Central memory CD8-positive, alpha-beta T cell (primary cell): ENCODE measurements at regions not wholly inside any gene's neighbourhood (a gene's known extent, or its start where the extent isn't known, plus 50 kb on each side); places are given as distances from the start of the nearest gene placed in this dataset.

ENCODE experiments used
- ATAC-seq: fragments of 150-1000 bp; cut with Tn5 transposase; replicated peaks from 2 replicates; pipeline ENCODE4 v1.10.0; 2022; ENCODE audit warnings: mild to moderate bottlenecking, moderate FRiP score, moderate number of reproducible peaks; ENCODE audit not compliant: poor library complexity, severe bottlenecking; ENCODE audit errors: extremely low read depth
- DNase-seq, 2 donors: peaks; one replicate each; pipeline ENCODE4 v3.0.0; 2021; ENCODE audit warnings: low spot score in 2 of 2
- H3K27ac Mint-ChIP-seq: one replicate; pipeline ENCODE4 v1.8.0; 2022; ENCODE audit warnings: low read depth, mild to moderate bottlenecking, moderate library complexity, mixed read lengths
- H3K27me3 Mint-ChIP-seq: one replicate; pipeline ENCODE4 v1.8.0; 2022; ENCODE audit warnings: mixed read lengths
- H3K36me3 Mint-ChIP-seq: one replicate; pipeline ENCODE4 v1.8.0; 2022; ENCODE audit warnings: mild to moderate bottlenecking, moderate library complexity, mixed read lengths; ENCODE audit not compliant: insufficient read depth
- H3K4me1 Mint-ChIP-seq: one replicate; pipeline ENCODE4 v1.8.0; 2022; ENCODE audit warnings: mixed read lengths
- H3K4me3 Mint-ChIP-seq: one replicate; pipeline ENCODE4 v1.8.0; 2022; ENCODE audit warnings: mild to moderate bottlenecking, moderate library complexity, mixed read lengths
- H3K9me3 Mint-ChIP-seq: one replicate; pipeline ENCODE4 v1.8.0; 2022; ENCODE audit warnings: mixed read lengths

DNA sequence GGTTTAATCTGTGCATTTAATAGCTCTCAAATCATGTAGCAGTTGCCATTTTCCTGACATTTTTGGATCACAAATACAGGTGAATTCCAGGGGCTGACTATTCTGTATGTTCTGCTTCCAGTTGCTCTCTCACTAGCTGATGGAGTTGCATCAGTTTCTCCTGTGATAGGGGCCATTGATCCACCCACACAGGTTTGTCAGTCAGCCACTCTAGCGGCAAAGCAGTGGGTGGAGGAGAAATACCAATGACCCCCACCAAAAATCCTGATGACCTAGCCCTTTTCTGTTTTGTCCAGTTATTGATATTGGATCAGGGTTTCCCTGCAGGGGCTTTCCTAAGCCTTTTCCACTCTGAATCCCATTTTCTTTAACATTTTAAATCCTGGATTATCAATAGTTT lies 72.3 kb upstream of the BTN3A2 start:
- no peak for ATAC-seq
- peaks cover 6% of the 10 kb centered on the region for H3K4me1 Mint-ChIP-seq
- no peaks in the 10 kb centered on the region for H3K27me3 Mint-ChIP-seq
- no peak for DNase-seq
- peaks cover 8% of the 10 kb centered on the region for H3K36me3 Mint-ChIP-seq
- H3K9me3 Mint-ChIP-seq, result no peaks in the 10 kb centered on the region
- no peak overlapping the region for H3K27ac Mint-ChIP-seq
- no peak overlapping the region for H3K4me3 Mint-ChIP-seq

DNA sequence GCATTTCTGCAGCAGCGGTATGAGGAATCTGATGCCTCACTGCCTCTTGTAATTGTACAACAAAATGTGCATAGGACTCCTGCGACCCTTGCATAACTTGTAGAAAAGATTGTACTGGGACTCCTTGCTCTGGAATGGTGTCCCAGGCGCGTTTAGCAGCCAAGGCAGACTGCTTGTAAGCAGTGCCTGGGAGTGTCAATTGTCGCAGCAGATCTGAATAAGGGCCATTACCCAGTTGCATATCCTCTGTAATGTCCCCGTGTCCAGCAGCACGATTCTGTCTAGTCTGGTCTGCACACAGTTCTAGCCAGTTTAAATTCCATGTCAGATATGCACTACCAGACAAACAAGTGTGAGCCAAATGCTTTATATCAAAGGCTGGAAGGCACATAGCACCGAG lies 70.7 kb upstream of the BTN3A2 start:
- H3K9me3 Mint-ChIP-seq, result no peaks in the 10 kb centered on the region
- DNase-seq (no peak), ATAC-seq (no peak)
- H3K27me3 Mint-ChIP-seq, result no peaks in the 10 kb centered on the region
- no peak overlapping the region for H3K27ac Mint-ChIP-seq
- peaks cover 6% of the 10 kb centered on the region for H3K4me1 Mint-ChIP-seq
- H3K4me3 Mint-ChIP-seq, result no peak overlapping the region
- H3K36me3 Mint-ChIP-seq, result peaks cover 5% of the 10 kb centered on the region

DNA sequence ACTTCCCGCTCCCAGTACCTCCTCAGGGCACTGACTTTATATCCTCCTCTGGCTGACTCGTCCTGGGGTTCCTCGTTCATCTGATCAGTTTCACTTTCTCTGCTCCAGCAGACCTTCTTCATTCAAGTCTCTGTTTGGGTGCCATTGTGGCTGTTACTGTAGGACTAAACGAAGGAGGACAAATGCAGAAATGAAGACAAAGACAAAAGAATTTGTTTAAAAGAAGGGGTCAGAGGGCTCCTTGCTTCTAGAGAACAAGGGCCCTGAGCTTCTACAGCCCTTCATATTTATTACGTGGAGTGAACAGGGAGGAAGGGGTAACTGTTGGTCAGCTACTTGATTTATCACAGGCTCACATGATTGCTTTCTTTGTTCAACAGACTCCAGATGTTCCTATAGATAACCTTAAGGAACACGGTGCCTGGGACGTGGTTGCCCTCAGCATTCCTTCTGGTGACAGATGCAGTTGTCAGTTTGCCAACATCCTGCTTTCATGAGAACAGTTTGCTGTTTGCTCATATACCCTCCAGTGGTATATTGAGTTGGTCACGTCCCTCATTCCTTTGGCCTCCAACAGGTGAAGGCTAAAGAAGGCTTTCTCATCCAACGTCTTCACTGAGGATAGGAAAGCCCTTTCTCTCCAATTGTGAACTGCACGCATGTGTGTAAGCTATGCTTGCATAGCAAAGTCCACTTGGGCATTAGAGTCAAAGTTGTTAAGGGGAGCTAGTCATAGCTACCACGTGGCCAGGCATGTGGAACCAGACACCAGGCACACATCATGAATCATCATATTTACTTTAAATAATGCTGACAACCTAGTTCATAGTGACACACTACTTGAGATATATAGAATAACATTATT lies 69.1 kb upstream of the BTN3A2 start:
- ATAC-seq, result no peak

DNA sequence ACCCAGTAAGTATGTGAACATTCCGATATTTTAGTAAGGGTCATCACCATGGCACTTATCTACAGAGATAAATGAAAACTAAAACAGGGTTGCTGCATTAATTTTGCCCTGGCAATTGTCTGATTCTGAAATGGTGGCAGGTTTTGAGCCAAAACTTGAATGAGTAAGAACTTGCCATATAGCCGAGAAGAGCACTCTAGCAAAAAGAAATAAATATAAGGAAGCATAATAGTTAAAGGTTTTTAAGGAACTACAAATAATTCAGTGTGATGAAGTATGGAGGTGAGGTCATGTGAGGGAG lies 68.5 kb upstream of the BTN3A2 start:
- Mint-ChIP-seq H3K27ac (no peak overlapping the region), H3K27me3 (no peaks in the 10 kb centered on the region), H3K4me1 (peaks cover 6% of the 10 kb centered on the region), H3K9me3 (no peaks in the 10 kb centered on the region), H3K36me3 (peaks cover 3% of the 10 kb centered on the region), H3K4me3 (no peak overlapping the region)
- DNase-seq (no peak), ATAC-seq (no peak)

More for the DNA sequence above, 69.1 kb upstream of the BTN3A2 start:
- Mint-ChIP-seq H3K9me3 (no peaks in the 10 kb centered on the region), H3K27ac (no peak overlapping the region), H3K4me1 (peaks cover 6% of the 10 kb centered on the region), H3K27me3 (no peaks in the 10 kb centered on the region), H3K36me3 (peaks cover 3% of the 10 kb centered on the region), H3K4me3 (peak overlapping the region; percentile 52)
- no peak for DNase-seq

DNA sequence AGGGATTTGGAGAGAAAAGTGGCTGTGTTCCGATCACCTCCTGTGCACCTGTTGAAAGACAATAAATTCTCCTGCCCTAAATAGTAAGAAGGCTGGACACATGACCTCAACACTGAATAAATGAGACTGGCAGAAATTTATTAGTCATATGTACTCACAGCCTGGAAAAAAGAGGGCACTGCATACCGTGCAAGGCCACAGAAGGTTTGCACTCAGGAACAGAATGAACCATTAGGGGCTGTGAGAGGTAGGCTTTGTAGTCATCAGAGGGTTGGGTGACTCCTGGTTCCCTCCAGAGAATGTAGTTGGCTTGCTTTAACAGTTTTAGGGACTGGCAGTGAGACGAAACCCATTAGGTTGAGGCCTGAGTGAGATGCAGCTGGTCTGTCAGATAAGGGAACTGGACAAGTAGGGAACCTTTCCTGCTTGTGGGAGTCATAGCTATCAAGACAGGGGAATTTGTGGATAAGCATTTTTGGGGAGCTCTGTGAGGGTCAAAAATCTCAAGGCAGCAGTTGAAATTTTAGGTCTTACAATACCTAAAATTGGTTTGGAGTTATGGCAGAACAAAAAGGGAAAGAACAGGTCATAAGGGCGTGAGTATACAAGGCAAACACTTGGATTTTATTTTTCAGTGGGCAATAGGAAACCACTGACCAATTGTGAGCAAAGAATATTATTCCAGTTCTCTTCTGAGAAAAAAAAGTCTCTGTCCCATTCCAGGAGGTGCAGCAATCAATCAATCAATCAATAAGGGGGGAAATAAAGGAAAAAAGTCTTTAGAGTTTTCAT lies 67.9 kb upstream of the BTN3A2 start:
- Mint-ChIP-seq H3K27ac (no peak overlapping the region), H3K4me3 (no peak overlapping the region), H3K9me3 (no peaks in the 10 kb centered on the region), H3K27me3 (no peaks in the 10 kb centered on the region), H3K4me1 (peaks cover 6% of the 10 kb centered on the region), H3K36me3 (peaks cover 3% of the 10 kb centered on the region)
- DNase-seq (no peak), ATAC-seq (no peak)

DNA sequence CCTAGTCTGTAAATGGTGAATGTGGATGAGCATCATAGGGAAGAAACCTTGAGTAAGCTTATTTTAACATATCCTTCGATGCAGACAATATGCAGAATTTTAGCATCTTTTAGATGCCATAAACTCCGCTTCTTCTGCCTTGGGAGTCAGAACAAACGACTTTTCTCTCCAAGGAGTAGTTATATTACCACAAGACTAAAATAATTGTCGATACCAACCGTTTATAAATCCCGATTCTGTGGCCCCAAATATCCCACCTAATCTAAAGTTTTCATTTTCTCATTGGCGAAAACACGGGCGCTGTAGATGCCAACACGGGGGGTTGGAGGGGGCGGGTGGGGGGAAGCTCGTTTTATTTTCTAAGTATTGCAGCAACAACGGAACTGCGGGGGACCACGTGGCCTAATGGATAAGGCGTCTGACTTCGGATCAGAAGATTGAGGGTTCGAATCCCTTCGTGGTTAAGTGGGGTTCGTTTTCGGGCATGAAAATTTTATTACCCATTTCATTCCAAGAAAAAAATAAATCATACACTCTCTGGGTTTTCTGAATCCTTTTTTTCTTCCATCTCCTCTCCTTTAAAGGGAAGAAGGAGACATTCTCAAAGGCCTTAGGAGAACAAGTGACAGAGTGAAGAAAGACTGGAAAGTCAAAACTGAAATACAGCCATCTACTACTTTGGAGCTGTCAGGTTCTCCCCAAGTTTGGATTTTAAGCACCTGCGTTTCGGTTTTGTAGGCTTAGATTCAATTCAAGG lies 65.5 kb upstream of the BTN3A2 start:
- peaks cover 3% of the 10 kb centered on the region for H3K36me3 Mint-ChIP-seq
- peaks cover 15% of the 10 kb centered on the region for H3K4me1 Mint-ChIP-seq
- H3K27ac Mint-ChIP-seq, result no peak overlapping the region

DNA sequence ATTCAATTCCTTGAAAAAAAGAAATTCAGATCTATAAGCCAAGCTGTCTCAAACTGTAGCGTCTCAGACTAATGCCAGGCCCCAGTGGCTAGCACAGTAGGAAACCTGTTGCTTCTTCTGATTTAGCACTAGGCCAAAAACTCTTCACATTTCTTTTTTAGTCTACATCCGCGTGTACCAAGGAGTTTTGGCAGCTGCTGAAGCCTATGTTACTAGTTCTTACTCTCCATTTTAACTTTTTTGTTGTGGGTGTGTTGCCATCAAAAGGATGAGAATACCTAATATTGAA lies 65.0 kb upstream of the BTN3A2 start:
- Mint-ChIP-seq H3K36me3 (peaks cover 9% of the 10 kb centered on the region), H3K27me3 (no peaks in the 10 kb centered on the region), H3K4me3 (no peak overlapping the region), H3K27ac (no peak overlapping the region), H3K9me3 (no peaks in the 10 kb centered on the region), H3K4me1 (peaks cover 20% of the 10 kb centered on the region)
- ATAC-seq, result no peak
- DNase-seq, result no peak

More for the DNA sequence above, 65.5 kb upstream of the BTN3A2 start:
- no peak for ATAC-seq
- no peak overlapping the region for H3K4me3 Mint-ChIP-seq
- no peak for DNase-seq
- H3K9me3 Mint-ChIP-seq, result no peaks in the 10 kb centered on the region
- no peaks in the 10 kb centered on the region for H3K27me3 Mint-ChIP-seq

DNA sequence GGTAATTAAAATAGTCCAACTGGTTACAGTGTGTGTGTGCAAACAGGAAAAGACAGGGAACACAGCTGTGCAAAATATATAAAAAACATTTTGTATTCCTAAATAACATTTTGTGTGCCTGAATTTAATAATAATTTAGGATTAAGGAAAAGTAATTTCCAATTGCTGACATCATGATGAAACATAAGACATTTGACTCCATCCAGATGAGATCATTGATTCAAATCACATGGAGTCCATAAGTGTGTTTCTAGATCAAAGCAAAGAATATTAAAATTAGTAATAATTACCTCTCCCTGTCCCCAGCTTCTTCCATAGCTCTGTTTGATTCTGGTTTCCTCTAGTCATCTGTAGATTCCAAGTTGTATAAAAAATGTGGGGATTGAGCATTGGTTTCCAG lies 64.6 kb upstream of the BTN3A2 start:
- Mint-ChIP-seq H3K36me3 (peaks cover 12% of the 10 kb centered on the region), H3K27me3 (no peaks in the 10 kb centered on the region), H3K9me3 (no peaks in the 10 kb centered on the region), H3K4me3 (no peak overlapping the region), H3K4me1 (peaks cover 23% of the 10 kb centered on the region), H3K27ac (no peak overlapping the region)
- ATAC-seq (no peak), DNase-seq (no peak)

DNA sequence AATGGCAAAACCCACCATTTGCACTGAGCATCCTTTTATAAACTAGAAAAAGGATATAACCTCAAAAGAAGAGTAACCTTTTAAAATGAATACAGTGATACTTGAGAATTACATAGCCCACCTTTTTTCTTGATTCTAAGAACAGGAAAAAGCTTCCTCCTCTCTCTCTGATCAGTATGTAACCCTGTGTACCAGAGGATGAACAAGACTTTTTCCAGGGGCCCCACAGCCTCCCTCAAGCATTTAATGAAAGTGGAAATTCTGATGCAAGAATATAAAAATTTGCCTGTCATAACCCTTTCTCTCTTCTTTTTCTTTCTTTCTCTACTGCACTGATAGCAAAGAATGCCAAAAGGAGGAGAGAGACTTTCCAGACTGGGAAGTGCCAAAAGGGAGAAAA lies 64.2 kb upstream of the BTN3A2 start:
- H3K27ac Mint-ChIP-seq, result no peak overlapping the region

DNA sequence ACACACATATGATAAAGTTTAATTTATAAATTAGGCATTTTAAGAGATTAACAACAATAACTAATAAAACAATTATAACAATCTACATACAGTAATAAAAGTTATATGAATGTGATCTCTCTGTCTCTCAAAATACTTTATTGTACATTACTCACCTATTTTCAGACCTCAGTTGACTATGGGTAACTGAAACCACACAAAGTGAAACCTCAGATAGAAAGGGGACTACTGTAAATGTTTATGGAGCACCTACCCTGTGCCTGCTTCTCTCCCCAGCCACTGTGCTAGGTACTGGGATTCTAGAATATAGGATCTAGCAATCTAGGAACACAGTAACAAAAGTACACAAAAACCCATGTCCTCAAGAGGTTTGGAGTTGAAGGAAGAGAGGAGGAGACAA lies 63.4 kb upstream of the BTN3A2 start:
- Mint-ChIP-seq H3K27ac (no peak overlapping the region), H3K9me3 (no peaks in the 10 kb centered on the region), H3K27me3 (no peaks in the 10 kb centered on the region), H3K36me3 (peaks cover 18% of the 10 kb centered on the region), H3K4me1 (peaks cover 23% of the 10 kb centered on the region), H3K4me3 (no peak overlapping the region)
- no peak for DNase-seq
- no peak for ATAC-seq

More for the DNA sequence above, 64.2 kb upstream of the BTN3A2 start:
- Mint-ChIP-seq H3K4me3 (no peak overlapping the region), H3K4me1 (peaks cover 23% of the 10 kb centered on the region), H3K9me3 (no peaks in the 10 kb centered on the region), H3K36me3 (peaks cover 16% of the 10 kb centered on the region), H3K27me3 (no peaks in the 10 kb centered on the region)
- ATAC-seq, result no peak
- DNase-seq, result no peak

DNA sequence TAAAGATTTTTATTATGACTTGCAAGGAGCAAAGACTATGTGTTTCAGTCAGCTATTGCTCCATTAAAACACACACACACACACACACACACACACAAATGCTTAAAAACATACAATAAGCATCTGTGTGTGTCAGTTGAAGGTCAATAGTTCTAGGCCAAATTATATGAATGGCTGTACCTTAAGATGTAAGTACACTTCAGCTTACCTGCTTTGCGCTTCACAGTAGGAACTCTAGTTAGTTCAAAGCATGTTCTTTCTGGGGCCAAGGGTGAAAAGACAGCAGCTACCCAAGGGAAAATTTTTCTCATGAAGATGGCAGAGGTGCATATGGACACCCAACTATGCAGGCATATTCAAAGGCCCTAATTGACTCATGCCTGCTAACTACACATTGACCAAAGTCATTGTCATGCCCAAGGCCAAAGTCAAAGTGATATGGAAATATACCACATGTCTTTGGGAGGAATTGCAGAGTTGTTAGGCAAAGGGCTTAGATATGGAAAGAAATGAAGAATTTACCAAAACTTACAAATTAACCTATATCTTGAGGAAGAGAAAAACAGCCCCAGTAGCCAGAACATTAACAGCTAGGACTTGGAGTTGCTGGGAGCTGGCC lies 61.9 kb upstream of the BTN3A2 start:
- no peaks in the 10 kb centered on the region for H3K9me3 Mint-ChIP-seq
- H3K36me3 Mint-ChIP-seq, result peaks cover 21% of the 10 kb centered on the region
- no peak overlapping the region for H3K4me3 Mint-ChIP-seq
- H3K27me3 Mint-ChIP-seq, result no peaks in the 10 kb centered on the region
- H3K27ac Mint-ChIP-seq, result no peak overlapping the region
- H3K4me1 Mint-ChIP-seq, result peaks cover 33% of the 10 kb centered on the region
- DNase-seq (no peak), ATAC-seq (no peak)

DNA sequence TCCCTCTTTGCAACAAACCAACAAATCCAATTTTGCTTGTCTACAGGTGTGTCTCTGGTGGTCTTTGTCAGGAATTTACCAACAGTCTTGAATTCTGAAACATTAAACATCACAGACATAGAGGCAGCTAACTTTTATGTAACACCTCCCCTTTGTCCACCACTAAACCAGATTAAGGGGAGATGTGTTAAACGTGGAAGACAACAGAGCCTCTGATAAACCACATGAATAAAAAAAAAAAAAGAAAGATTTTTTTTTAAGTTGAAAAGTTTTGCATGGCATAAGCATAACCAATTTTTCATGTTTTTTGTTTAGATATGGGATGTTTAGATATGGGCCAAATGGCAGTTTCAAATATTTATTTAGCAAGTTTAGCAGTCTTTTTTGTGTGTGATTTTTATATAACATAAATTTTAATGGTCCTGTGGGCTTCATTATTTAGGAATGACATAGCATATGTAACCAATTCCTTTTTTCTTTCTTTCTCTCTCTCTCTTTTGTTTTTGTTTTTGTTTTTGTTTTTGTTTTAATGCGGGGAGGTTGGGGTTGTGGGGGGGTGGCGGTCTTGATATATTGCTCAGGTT lies 60.7 kb upstream of the BTN3A2 start:
- peaks cover 42% of the 10 kb centered on the region for H3K4me1 Mint-ChIP-seq
- no peak for DNase-seq

More for the DNA sequence above, 60.7 kb upstream of the BTN3A2 start:
- ATAC-seq, result peak; percentile 58
- Mint-ChIP-seq H3K27ac (peak overlapping the region; percentile 94), H3K4me3 (peak overlapping the region; percentile 89), H3K9me3 (no peaks in the 10 kb centered on the region), H3K27me3 (no peaks in the 10 kb centered on the region), H3K36me3 (peaks cover 21% of the 10 kb centered on the region)
